ENCODE measurements at regions not wholly inside any gene's neighbourhood (a gene's known extent, or its start where the extent isn't known, plus 50 kb on each side); places are given as distances from the start of the nearest gene placed in this dataset.
A peak's percentile ranks its signal among the peaks of the same experiment; 100 is the strongest.

DNA sequence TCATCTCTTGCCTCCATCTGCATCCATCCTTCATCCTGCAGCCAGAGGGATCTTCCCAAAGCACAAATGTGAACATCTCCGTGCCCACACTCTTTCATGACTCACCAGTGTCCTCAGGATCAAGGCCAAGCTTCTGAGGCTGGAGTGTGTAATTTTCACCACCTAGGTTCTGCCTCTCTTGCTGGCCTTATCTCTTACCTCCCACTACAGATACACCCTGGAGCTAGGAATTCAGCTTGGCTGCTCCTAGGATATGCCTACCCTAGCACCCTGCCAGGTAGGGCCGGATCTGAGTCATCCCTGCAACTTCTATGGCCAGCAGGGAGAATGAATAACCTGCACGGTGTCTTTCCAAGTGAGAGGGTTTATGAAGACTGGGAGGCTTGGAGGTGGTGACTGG, 208.7 kb upstream of the CSF3R start:
- DNase-seq (ENCODE audit: low spot score) (no peak), ATAC-seq (ENCODE audit: low FRiP score) (peak; percentile 92)
- TF ChIP-seq CTCF (IDR thresholded peaks at IDR 0.05), result no peak

DNA sequence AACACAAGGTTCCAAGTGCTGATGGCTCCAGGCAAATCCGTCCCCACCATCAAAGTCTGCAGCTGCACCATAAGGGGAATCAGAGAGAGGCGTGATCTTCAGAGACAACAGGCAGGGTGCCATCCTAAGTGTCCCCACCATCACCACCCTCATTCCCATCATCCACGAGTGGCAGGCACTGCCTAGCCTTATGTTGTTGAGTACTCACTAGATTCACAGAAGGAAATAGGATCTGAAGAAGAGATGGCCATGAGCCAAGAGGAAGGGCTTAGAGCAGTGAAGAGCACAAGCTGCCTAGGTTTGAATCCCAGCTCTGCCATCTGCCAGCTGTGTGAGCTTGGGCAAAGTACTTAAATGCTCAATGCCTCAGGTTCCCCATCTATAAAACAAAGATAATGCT, 207.3 kb upstream of the CSF3R start:
- DNase-seq (ENCODE audit: low spot score) (no peak), ATAC-seq (ENCODE audit: low FRiP score) (no peak)
- TF ChIP-seq CTCF (IDR thresholded peaks at IDR 0.05), result no peak

DNA sequence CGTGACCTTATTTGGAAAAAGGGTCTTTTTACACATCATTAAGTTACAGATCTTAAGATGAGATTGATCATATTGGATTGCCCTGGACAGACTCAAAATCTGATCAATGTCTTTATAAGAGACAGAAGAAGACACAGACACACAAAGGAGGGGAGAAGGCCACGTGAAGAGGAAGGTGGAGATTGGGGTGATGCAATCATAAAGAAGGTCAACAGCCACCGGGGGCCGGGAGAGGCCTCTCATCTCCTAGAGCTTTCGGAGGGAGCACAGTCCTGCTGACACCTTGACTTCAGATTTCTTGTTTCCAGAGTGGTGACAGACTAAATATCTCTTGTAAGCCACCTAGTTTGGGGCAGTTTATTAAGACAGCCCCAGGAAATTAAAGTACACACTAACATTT, 204.6 kb upstream of the CSF3R start:
- no peak for TF ChIP-seq CTCF (IDR thresholded peaks at IDR 0.05)
- DNase-seq (ENCODE audit: low spot score), result no peak
- ATAC-seq (ENCODE audit: low FRiP score), result no peak

DNA sequence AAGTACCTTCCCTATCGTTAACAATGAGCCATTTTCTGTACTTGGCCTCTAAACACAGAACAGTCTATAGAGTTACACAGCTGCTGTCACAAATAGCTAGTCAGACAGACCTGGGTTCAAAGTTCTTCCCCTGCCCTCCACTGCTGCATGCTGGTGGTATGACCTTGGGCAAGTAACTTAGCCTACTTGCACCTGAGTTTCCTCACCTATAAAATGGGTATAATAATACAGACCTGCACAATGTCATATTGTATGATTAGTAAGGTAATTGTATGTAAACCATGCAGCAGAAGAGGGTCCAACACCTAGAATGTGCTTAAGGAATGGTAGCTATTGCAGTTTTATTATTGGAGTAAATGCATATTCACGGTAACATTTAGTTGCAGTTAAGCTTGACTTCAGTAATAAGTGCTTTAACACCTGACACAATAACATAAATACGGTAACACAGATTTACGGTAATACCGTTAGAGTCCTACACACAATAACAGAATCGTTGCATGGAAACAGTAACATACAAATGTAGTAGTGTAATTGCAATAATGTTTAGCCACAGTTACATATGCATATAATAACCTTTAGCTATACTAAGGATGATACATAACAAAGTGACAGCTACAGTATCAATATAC, 193.3 kb upstream of the CSF3R start:
- TF ChIP-seq CTCF (IDR thresholded peaks at IDR 0.05), result no peak
- no peak for DNase-seq (ENCODE audit: low spot score)
- no peak for ATAC-seq (ENCODE audit: low FRiP score)

- DNase-seq (ENCODE audit: low spot score), result no peak
- ATAC-seq (ENCODE audit: low FRiP score), result no peak
- TF ChIP-seq CTCF (IDR thresholded peaks at IDR 0.05), result no peak
These were observed 192.4 kb upstream of the CSF3R start for GRCh38 chr1:36675106-36675505.

GRCh38 chr1:36673202-36673601, 190.5 kb upstream of the CSF3R start:
- TF ChIP-seq CTCF (IDR thresholded peaks at IDR 0.05), result no peak
- DNase-seq (ENCODE audit: low spot score) (no peak), ATAC-seq (ENCODE audit: low FRiP score) (no peak)

DNA sequence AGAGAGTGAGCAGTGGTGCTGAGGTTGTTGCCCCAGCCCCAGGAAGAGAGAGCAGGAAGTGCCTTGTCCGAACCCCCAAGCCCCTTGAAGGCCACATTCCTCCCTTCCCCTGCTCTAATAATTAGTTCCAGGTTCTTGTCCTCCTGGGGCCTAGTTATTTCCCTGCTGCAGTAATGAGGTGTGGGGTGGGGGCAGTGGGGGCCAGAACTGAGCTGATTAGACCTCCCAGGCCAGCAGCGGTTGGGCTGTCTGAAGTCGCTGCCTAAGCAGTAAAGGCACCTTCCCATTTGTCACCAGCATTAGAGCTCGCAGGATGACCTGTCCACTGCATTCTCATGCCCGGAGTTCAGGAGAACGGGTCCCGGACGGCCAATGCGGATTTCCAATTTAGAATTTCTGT, 186.5 kb upstream of the CSF3R start:
- DNase-seq (ENCODE audit: low spot score) (no peak), ATAC-seq (ENCODE audit: low FRiP score) (no peak)
- no peak for TF ChIP-seq CTCF (IDR thresholded peaks at IDR 0.05)

Data from omental fat pad (tissue), 3 donors.